Spleen (tissue), 7 donors: ENCODE measurements at regions not wholly inside any gene's neighbourhood (a gene's known extent, or its start where the extent isn't known, plus 50 kb on each side); places are given as distances from the start of the nearest gene placed in this dataset.
"Not testable (repeated sequence)": the region's sequence is repeated elsewhere in the genome, so short reads cannot be mapped to it uniquely, and the experiment has no call there.

Source experiments
- POLR2A ChIP-seq, 3 donors: fragments of 450-650 bp; IDR thresholded peaks; one replicate each; pipeline ENCODE4 v1.5.1; 2017; ENCODE audit warnings: antibody characterized with exemption in 3 of 3, mild to moderate bottlenecking in 1 of 3
- TF ChIP-seq, protein P1 (sequence below), 11 experiments: fragments of 200-600 bp in 7 of 11; fragments of 450-650 bp in 4 of 11; sonication (generic) in 4 of 11; IDR thresholded peaks in 8 of 11; conservative IDR thresholded peaks in 3 of 11; 1 replicate in 7 of 11; 2 replicates in 4 of 11; pipeline versions ENCODE4 v1.4.0 to v1.8.0; 2016 to 2021; ENCODE audit warnings: antibody characterized with exemption in 11 of 11, inconsistent platforms in 4 of 11, mild to moderate bottlenecking in 1 of 11
- donor health status: DM: no; HTN: no; CAD: no; lungs with moderate emphysema.
- donor health status: DM: no; HTN: no; CAD: no.
- donor health status: DM: no; HTN: no; CAD: no.

DNA sequence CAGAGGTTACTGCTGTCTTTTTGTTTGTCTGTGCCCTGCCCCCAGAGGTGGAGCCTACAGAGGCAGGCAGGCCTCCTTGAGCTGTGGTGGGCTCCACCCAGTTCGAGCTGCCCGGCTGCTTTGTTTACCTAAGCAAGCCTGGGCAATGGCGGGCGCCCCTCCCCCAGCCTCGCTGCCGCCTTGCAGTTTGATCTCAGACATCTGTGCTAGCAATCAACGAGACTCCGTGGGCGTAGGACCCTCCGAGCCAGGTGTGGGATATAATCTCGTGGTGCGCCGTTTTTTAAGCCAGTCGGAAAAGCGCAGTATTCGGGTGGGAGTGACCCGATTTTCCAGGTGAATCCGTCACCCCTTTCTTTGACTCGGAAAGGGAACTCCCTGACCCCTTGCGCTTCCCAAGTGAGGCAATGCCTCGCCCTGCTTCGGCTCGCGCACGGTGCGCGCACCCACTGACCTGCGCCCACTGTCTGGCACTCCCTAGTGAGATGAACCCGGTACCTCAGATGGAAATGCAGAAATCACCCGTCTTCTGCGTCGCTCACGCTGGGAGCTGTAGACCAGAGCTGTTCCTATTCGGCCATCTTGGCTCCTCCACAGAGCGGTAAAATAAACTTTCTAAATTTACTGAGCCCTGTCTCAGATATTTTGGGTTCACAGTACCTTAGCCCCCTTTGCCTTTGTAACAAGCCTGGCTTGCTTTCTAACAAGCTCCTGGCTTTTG lies 64.9 kb upstream of the ENPEP start:
- not testable (repeated sequence) for TF ChIP-seq POLR2A (IDR thresholded peaks at IDR 0.05)
- TF ChIP-seq, protein P1, sequence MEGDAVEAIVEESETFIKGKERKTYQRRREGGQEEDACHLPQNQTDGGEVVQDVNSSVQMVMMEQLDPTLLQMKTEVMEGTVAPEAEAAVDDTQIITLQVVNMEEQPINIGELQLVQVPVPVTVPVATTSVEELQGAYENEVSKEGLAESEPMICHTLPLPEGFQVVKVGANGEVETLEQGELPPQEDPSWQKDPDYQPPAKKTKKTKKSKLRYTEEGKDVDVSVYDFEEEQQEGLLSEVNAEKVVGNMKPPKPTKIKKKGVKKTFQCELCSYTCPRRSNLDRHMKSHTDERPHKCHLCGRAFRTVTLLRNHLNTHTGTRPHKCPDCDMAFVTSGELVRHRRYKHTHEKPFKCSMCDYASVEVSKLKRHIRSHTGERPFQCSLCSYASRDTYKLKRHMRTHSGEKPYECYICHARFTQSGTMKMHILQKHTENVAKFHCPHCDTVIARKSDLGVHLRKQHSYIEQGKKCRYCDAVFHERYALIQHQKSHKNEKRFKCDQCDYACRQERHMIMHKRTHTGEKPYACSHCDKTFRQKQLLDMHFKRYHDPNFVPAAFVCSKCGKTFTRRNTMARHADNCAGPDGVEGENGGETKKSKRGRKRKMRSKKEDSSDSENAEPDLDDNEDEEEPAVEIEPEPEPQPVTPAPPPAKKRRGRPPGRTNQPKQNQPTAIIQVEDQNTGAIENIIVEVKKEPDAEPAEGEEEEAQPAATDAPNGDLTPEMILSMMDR (IDR thresholded peaks at IDR 0.05 in 8 of 11, conservative IDR thresholded peaks at IDR 0.05 in 3 of 11): not testable (repeated sequence)
